CD4-positive, alpha-beta T cell treated with Interleukin-6 for 4 hours (primary cell): ENCODE measurements at regions not wholly inside any gene's neighbourhood (a gene's known extent, or its start where the extent isn't known, plus 50 kb on each side); places are given as distances from the start of the nearest gene placed in this dataset.

ENCODE experiments used
- DNase-seq: peaks from one replicate; pipeline ENCODE4 v3.0.0-alpha.2; 2020; ENCODE audit warnings: mixed read lengths

DNA sequence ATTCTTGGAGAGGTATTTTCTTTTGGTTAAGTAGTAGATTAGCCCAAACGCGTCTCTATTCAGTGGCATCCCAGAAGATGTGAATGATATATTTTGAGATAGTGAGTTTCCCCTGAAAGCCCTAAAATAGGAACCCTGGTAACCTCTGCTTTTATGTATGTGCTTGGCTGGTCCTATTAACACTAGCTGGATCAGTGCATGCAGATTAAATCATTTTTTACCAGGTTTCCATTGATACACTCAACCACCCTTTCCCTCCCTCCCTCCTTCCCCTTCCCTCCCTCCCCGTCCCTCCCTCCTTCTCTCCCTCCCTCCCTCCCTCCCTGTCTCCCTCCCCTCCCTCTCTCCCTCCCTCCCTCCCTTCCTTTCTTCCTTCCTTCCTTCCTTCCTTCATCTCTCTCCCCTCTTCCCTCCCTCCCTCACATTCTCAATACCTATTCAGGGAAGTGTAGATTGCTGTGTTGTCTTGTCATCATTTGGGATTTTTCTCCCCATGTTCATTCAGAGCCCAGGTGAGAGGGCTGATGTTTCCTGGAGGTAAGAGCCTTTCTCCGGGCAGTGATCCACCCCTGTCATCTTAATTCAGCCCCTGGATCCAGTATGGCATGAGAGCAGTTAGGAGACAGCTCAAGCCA, 406.8 kb downstream of the PRDM2 start:
- DNase-seq: no peak

DNA sequence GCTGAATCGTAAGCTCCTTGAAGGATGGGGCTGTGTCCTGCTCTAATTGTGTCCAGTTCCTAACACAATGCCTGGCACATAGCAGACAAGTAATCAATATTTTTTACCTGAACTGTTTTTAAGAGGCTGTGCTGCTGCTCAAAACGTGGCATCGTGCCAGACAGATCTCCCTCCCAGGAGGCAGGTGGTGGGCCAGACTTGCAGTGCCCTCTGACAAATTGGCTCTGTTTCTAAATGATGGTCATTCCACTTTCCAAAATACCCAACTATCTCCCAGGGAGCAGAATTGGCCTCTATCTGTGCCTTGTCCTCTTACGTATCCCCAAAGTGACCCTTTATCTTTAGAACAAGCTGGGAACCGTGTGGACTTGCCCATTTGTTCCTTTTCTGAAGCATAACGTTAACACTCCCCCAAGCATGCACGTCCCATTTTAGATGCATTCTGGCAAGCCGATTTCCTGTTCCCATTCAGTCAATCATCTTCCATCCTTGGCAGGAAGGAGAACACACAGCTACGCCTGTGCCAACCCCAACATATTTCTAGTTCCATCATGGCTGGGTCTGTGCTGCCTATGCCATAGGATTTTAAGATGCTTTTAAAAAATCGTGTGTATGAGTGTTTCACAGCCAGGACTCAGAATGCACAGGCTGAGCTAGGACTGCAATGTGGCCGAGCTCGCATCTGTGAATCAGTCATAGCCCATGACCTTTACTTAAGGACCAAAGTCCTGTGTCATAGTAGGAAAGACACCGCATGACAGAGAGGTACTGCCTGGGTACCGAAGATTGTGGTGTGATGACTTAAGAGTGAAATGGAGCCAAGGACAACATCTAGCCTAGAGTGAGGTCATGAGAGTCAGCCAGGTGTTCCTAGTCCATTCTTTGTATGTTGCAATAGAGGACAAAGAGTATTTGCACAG, 408.6 kb downstream of the PRDM2 start:
- DNase-seq: no peak

DNA sequence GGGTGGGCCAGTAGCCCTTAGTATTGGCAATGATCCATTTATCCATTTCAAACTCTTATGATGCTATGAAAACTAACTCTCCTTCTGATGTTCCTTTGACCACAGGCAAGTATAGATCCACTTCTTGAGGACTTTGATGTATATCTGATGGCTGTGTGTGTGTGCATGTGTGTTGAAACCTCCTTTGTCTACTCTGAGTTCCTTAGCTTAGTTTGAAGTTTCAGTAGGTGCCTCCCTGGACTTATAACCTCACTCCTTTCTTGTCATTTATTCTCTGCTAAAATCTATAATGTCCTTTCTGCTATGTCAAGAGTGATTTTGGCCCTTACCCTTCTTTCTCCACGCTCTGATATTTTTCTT, 409.3 kb downstream of the PRDM2 start:
- no peak for DNase-seq

DNA sequence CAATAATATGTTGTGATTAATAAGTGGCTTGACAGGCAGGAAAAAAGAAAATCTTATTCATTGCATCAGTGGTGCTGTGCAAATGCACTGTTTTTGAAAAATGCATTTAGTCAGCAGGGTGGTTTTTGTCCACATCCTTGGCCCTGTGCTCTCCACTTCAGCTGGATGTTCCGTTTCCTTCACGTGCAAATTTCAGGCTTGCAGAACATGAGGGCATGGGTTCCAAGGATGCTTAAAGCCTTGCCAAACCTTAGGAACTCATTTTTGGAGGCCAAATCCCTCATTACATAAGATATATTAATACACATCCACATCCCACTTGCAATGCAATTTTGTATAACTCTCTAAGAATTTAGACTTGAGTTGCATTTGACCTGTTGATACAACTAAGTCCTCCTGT, 410.1 kb downstream of the PRDM2 start:
- no peak for DNase-seq

DNA sequence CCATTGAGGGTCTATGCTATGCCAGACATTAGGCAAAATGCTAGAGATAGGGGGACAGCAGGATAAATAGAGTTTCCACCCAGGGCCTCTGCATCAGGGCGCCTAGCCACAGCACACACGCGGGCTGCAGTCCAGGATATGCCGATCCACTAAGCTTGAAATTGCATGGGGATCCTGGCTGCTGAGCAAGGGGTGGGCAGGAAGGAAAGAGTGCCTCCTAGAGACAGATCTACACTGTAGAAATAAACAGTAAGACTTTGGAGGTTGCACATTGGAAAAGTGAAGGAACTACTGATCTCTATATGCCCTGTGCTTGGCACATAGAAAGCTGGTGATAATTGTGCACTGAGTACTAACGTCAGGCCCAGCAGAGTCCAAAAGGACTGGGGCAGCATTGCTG, 411.1 kb downstream of the PRDM2 start:
- DNase-seq: no peak

DNA sequence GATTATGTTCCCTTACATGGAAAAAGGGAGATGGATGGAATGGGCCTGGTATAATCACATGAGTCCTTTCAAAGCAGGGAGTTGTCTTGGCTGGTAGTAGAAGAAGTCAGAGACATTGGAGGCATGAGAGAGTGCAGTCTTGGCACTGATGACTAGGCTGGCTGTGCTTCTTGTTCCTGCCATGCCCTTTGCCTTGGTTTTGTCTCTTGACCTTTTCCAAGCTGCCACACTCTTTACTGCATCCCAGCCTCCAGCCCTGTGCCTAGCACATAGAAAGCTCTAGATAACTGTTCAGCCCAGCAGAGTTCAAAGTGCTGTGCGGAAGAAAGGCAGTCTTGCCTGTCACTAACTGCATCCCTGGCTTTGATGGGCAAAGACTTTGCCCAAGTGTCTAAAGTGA, 412.6 kb downstream of the PRDM2 start:
- DNase-seq: no peak

DNA sequence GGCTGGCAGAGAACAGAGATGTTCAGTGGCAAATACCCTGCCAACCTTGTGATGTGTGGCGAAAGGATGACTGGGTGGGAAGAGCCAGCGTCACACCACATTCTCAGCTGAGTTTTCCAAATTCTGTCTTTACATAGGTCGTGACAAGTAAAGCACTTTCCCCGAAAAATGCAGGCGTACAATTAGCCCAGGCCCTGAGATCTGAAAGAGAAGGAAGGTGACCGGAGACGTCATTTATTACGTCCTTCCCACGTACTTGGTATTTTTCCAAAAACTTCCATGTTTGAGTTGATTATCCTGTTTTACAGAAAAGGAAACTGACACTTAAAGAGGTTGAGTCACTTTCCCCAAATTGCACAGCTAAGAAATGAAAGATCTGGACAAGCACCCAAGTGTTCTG, 413.3 kb downstream of the PRDM2 start:
- DNase-seq: no peak

DNA sequence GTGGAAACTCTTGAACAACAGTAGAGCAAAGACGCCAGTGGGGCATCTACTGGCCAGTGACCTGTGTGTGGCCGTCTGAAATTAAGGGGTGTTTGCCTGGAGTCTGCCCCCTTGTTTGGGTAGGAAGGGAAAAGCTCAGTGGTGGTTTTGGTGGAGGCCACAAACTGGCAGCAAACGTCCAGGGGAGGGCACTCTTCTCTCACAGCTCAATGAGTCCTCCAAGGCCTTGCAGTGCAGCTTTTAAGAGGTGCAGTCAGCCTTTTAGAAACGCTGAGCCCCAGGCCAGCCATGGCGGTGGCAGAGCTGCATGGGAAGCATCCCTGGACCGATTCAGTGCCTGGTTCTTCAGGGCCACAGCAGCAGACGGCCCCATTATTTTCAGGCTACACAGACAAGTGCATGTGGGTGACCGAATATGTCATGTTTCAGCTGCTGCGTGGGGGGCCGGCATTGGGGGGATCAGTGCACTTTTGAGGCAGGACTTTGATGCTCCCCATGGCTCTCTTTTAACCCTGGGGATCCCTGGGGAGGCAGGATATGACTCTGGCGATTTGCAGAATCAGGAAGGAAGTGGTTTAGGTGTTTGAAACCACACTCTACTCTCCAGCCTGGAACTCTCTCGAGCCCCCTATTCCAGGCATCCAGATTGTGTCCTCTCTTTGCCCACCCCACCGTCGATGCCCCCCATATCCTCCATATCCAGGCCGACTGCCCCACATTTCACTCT, 414.0 kb downstream of the PRDM2 start:
- DNase-seq: no peak

DNA sequence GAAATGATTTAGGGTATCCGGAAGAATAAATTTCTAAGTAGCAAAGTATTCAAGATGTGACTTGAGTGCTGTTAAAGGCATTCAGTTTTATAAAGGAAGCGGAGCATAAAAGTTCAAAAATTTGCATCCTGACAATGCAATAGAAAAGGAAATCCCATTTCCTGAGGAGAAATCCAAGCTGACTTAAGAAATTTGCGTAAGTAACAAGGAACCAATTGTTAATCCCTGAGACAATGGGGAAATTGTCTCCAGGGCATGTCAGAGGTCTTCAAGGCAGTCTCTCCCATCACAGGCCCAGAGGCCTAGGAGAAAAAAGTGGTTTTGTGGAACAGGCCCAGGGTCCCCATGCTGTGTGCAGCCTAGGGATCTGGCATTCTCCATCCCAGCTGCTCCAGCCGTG, 416.0 kb downstream of the PRDM2 start:
- DNase-seq: no peak

DNA sequence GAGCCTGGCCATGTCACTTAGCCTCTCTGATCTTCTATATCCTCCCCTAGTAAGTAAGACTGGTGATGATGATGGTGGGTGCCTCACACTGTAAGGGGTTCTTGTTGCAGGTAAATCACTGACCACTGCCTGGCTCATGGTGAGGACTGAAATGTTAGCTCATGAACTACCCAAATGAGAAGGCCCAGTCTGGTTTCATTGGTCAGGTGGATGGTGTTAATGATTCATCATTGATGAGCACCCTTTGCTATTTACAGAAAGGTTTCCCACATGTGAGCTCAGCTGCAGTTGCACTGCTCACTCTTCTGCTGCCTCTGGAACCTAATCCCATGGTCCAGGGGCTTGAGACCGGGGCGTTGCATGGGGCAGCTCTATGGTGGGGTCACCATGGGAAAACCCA, 417.7 kb downstream of the PRDM2 start:
- no peak for DNase-seq

DNA sequence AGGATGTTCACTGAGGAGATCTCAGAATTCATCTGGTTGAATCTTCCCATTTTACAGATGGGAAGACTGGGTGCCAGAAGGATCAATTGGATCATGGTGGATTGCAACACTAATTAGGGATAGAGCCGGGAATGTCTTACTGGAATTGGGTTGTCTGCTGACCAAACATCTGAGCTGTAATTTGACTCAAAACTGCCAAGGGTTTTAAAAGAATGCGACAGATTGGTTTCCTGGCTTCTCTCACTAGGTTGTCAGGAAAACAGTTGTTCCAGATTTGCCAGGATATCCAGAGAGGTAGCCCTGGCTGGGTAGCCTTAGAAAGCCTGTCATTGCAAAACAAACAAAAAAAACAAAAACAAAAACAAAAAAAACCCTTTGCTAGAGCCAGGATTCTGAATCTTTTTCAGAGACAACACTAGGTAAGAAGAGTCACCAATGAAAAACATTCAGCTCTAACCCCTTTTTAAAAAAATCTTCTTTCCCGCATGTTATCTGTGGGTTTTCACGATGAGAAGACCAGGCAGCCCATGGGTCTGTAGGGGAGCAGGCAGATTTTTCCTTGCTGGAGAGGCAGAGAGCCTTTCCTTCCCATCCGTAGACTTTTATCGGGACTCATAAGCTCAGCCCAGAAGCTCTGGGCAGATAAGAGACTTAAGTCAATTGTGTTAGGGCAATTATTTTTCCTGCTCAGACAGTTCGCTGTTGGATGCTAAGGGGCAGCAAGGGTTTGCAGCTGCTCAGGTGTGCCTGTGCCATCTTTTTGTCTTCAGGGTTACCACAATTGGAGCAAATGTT, 418.9 kb downstream of the PRDM2 start:
- no peak for DNase-seq

DNA sequence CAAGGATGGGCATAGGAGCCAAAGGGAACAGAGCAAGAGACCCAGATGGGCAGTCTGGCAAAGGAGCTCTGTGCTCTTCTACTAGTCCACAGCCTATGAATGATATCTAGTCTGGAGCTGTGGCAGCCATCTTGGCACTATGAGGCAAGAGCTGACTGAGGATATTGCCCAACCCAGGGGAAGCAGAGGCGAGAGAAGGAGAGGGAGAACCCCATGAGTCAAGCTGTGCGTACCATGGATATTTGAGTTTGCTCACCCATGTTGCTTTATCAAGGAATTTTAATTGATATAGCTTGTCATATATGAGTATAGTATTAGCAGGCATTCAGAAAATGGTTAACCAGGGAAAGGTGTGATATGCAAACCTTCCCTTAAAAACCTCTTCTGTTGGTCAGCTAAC, 420.9 kb downstream of the PRDM2 start:
- DNase-seq: no peak

DNA sequence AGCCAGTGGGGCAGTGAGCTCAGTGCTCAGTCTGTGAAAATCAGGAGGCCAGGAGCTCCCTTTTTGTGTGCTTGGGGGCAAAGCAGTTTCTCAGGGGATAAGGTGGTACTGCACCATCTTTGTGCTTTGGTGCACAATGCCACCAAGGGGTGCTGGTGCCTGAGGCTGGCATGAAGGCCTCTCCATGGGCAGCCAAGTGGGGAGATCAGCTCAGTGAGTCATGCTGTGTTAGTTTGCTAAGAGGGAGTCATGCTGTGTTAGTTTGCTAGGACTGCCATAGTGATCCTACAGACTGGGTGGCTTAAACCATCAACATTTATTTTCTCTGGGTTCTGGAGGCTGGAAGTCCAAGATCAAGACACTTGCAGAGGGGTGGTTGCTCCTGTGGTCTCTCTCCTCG, 428.1 kb downstream of the PRDM2 start:
- no peak for DNase-seq

DNA sequence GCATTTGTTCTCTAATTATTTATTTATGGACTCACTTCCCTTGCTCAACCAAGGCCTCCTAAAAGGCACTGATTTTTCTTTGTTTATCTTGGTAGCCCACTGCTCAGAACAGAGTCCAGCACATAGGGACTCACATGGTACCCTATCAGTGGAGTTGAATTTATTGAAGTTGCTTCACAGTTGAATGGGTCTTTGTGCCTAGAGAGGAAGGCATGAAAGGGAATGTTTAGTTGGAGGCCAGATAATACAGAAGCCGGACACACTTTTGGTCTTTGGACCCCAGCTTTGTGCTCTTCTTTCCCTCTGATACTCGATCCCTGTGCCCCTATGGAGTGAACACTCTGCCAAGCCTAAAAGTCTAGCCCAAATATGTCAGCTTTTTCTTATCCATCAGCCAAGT, 429.0 kb downstream of the PRDM2 start:
- DNase-seq: no peak

DNA sequence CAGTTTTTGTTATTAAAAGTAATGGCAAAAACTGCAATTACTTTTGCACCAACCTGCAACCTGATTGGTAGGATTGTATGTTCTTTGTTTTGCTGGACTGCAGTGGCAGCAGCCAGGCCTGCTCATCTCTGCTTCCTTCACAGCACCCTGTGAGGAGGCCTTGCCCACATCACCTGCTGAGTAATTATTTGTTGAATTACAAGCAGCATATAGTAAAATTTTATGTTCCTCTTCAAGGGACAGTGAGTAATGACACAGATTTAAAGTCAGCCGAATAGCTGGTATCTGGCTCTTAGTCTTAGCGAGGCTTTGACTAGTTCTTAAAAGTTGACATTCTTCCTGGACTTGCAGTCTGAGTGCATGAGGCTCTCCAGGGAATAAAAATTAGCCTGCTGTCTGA, 435.1 kb downstream of the PRDM2 start:
- DNase-seq: no peak

DNA sequence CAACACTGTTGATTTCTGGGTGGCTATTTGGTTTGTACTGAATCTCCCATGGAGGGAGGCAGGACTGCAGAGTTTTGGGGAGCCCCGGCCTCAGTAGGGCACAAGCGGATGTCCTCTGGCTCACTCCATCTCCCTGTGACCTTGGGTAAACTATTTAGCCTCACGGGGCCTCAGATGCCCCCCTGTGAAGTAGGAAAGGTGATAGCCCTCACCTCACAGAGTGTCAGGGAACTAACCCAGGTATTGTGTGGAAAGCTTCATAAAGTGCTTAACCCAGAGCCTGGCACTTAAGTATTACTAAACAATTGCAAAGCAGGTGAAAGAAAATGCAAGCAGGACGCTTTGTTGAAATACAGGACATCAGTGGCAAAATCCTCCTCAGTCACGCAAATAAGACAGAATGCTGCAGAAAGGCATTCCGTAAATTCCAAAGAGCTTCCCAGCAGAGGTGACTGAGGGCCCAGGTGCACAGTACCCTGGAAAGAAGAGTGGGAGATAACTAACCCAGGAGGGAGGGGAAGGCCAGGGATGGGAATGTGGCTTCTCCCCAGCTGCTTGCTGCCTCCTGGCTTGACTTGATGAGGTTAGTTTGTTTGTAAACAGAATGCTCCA, 436.3 kb downstream of the PRDM2 start:
- no peak for DNase-seq

DNA sequence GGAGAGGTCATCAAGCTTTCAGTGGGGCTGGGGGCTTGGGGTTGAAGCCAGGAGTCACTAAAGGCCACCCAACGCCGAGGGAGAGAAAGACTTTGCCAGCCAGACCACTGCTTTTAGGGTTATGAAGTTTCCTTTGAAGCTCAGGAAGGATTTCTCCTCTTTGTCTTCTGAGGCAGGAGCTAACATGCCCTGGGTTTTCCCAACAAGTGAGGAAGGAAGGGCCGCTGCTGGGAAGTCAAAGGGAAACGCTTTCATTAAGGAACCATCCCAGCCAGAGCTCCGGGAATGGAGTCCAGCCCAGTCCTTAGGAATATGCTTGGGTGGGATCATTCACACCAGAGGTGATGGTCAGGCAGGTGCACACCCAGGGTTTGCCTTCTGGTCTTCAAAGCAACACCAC, 436.9 kb downstream of the PRDM2 start:
- DNase-seq: no peak

DNA sequence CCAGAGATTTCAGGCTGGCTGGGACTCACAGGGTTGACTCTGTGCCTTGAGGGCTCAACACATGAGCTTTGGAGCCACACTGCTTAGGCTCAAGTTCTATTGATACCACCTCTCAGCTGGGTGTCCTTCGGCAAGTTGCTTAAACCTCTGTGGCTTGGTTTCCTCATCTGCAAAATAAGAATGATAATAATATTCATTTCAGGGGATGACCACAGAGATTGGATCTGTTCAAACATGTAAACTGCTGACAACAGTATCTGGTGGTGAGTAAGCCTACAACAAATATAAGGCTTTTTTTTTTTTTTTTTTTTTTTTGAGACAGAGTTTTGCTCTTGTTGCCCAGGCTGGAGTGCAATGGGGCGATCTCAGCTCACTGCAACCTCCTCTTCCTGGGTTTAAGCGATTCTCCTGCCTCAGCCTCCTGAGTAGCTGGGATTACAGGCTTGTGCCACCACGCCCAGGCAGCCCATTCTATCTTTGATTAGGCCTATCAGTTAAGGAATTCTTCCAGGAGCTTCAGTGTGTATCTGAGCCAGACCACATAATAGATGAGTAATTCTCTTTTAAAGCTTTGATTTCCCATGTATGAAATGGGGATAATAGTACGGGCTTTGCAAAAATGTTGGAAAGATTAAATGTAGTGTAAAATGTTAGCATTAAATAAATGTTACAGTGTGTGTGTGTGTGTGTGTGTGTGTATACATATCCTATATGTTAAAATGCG, 437.6 kb downstream of the PRDM2 start:
- DNase-seq: no peak

DNA sequence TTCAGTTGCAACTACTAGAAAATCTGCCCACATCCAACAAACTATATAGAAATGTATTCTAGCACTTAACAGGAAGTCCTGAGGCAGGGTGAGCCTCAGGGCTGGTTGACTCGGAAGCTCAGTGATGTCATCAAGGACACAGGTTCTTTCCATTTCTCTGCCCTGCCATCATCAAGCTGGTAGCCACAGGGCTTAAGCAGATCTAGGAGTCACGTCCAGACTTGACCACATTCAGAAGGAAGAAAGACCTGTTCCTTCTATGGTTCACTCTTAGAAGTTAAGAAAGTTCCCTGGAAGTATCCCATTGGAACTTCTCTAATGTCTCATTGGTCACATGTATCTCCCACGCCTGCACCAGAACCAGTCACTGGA, 438.1 kb downstream of the PRDM2 start:
- DNase-seq: no peak

DNA sequence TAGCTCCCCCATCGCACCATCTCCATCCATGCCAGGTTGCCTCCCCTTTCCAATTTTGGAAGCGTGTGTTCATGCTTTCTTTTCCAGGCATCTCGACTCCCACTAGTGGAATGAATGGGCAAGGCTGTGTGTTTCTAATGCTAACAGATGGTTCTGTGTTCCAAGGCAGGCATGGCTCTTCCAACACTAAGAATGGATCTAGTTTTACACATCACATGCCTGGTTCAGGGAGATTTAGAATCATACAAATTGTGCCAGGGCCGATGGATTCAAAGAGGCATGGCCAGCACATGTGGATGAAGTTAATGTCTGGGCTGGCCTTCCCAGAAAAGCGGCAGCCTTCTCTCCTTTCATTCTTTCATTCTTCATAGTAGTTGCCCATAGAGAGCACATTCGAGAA, 438.7 kb downstream of the PRDM2 start:
- DNase-seq: no peak

DNA sequence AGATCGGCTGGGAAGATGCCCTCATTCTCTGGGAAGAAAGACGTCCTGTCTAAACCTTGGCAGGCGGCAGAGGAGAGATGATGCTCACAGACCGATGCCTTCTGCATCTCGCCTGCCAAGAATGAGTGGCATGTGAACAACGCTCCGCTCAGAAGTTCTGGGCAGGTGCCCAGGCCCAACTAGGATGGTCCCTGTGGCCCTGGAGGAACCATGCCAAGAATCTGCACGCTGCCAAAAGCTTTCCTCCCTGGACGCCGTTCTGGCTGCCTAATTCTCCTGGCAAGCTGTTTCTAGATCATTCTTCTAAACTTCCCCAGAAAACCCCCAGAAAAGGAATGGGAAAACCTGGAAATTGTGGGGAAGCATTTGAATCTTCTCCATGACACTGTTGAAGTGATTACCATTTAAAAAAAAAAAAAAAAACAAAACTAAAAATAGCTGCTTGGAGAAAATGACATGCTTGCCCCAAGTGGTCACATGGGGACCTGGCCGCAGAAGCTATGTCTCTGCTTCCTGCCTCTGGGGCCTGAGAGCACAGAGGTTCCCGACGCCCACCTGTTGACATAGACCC, 440.9 kb downstream of the PRDM2 start:
- no peak for DNase-seq

DNA sequence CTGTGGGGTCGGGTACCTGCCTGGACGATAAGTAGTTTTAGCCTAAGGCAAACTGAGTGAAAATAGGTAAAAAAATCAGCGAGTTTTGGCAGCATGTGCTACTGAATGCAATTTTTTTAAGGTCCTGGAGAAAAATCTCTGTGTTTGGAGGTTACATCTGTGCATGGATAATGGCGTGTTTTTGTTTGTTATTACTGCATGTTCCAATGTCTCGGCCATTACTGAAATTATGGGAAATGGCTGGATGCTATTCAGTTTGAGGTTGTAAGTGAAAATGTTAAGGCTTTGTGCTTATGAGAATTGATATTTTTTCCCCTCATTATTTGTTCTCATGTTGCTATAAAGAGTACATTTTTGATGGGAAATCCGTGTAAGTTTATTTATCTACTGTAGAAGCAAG, 441.7 kb downstream of the PRDM2 start:
- no peak for DNase-seq
